ELF-1 (cell line): ENCODE measurements at regions not wholly inside any gene's neighbourhood (a gene's known extent, or its start where the extent isn't known, plus 50 kb on each side); places are given as distances from the start of the nearest gene placed in this dataset.
"Not testable (repeated sequence)": the region's sequence is repeated elsewhere in the genome, so short reads cannot be mapped to it uniquely, and the experiment has no call there.

Experiments used
- DNase-seq: peaks from one replicate; pipeline ENCODE4 v3.0.0-alpha.2; 2016; ENCODE audit warnings: low read depth, low spot score

GRCh38 chr4:59500103-59500502 is 1700.0 kb upstream of the ADGRL3 start:
- DNase-seq = no peak

- no peak for DNase-seq
These were observed 1696.4 kb upstream of the ADGRL3 start for GRCh38 chr4:59503731-59504130.

GRCh38 chr4:59511809-59512208 is 1688.3 kb upstream of the ADGRL3 start:
- DNase-seq = not testable (repeated sequence)

GRCh38 chr4:59517007-59517406 is 1683.1 kb upstream of the ADGRL3 start:
- DNase-seq = no peak

- no peak for DNase-seq
These were observed 1681.9 kb upstream of the ADGRL3 start for GRCh38 chr4:59518005-59518823.

GRCh38 chr4:59525885-59526284 is 1674.2 kb upstream of the ADGRL3 start:
- no peak for DNase-seq

GRCh38 chr4:59535541-59535940 is 1664.6 kb upstream of the ADGRL3 start:
- DNase-seq = no peak

GRCh38 chr4:59536428-59536827 is 1663.7 kb upstream of the ADGRL3 start:
- no peak for DNase-seq

GRCh38 chr4:59537246-59537886 is 1662.8 kb upstream of the ADGRL3 start:
- DNase-seq = no peak

GRCh38 chr4:59539401-59539800 is 1660.7 kb upstream of the ADGRL3 start:
- no peak for DNase-seq

GRCh38 chr4:59540311-59540710 is 1659.8 kb upstream of the ADGRL3 start:
- DNase-seq = no peak

GRCh38 chr4:59553063-59553720 is 1646.9 kb upstream of the ADGRL3 start:
- no peak for DNase-seq

- DNase-seq = no peak
These were observed 1646.4 kb upstream of the ADGRL3 start for GRCh38 chr4:59553721-59554091.

GRCh38 chr4:59556191-59556590 is 1643.9 kb upstream of the ADGRL3 start:
- DNase-seq = not testable (repeated sequence)

GRCh38 chr4:59560141-59560648 is 1639.9 kb upstream of the ADGRL3 start:
- DNase-seq = not testable (repeated sequence)

- DNase-seq = no peak
These were observed 1634.3 kb upstream of the ADGRL3 start for GRCh38 chr4:59565836-59566235.

- DNase-seq = no peak
These were observed 1629.2 kb upstream of the ADGRL3 start for GRCh38 chr4:59570860-59571476.

GRCh38 chr4:59571805-59572430 is 1628.2 kb upstream of the ADGRL3 start:
- DNase-seq = no peak

- DNase-seq = no peak
These were observed 1616.1 kb upstream of the ADGRL3 start for GRCh38 chr4:59583845-59584568.

- DNase-seq = no peak
These were observed 1602.4 kb upstream of the ADGRL3 start for GRCh38 chr4:59597536-59598329.
